Parathyroid adenoma (tissue), 2 donors: ENCODE measurements at regions not wholly inside any gene's neighbourhood (a gene's known extent, or its start where the extent isn't known, plus 50 kb on each side); places are given as distances from the start of the nearest gene placed in this dataset.

ENCODE experiments used
- H2AFZ ChIP-seq: fragments of 300-600 bp; sonication (generic); one replicate; pipeline ENCODE4 v1.7.0; 2017; ENCODE audit warnings: antibody characterized with exemption, mild to moderate bottlenecking
- H3K27ac ChIP-seq: fragments of 300-600 bp; sonication (generic); one replicate; pipeline ENCODE4 v1.7.0; 2017
- H3K27me3 ChIP-seq: fragments of 300-600 bp; sonication (generic); one replicate; pipeline ENCODE4 v1.7.0; 2017; ENCODE audit warnings: low read length; ENCODE audit not compliant: control insufficient read depth, insufficient read depth
- H3K36me3 ChIP-seq: fragments of 300-600 bp; sonication (generic); one replicate; pipeline ENCODE4 v1.7.0; 2017; ENCODE audit warnings: low read length; ENCODE audit not compliant: control insufficient read depth, insufficient read depth
- H3K4me1 ChIP-seq: fragments of 300-600 bp; sonication (generic); one replicate; pipeline ENCODE4 v1.7.0; 2017; ENCODE audit warnings: control low read depth
- H3K4me2 ChIP-seq: fragments of 300-600 bp; sonication (generic); one replicate; pipeline ENCODE4 v1.7.0; 2017; ENCODE audit warnings: low read length
- H3K4me3 ChIP-seq: fragments of 300-600 bp; sonication (generic); one replicate; pipeline ENCODE4 v1.7.0; 2017; ENCODE audit warnings: low read depth, low read length
- H3K79me2 ChIP-seq: fragments of 300-600 bp; sonication (generic); one replicate; pipeline ENCODE4 v1.7.0; 2017; ENCODE audit warnings: control low read depth
- H3K9ac ChIP-seq: fragments of 300-600 bp; sonication (generic); one replicate; pipeline ENCODE4 v1.7.0; 2017; ENCODE audit warnings: mild to moderate bottlenecking
- H3K9me3 ChIP-seq: fragments of 300-600 bp; sonication (generic); one replicate; pipeline ENCODE4 v1.7.0; 2017; ENCODE audit warnings: low read length; ENCODE audit not compliant: control insufficient read depth
- CTCF ChIP-seq: fragments of 300-600 bp; sonication (generic); IDR thresholded peaks from one replicate; pipeline ENCODE4 v1.7.0; 2017; ENCODE audit warnings: antibody characterized with exemption, mild to moderate bottlenecking
- donor health status: primary hyperparathyroidism.

DNA sequence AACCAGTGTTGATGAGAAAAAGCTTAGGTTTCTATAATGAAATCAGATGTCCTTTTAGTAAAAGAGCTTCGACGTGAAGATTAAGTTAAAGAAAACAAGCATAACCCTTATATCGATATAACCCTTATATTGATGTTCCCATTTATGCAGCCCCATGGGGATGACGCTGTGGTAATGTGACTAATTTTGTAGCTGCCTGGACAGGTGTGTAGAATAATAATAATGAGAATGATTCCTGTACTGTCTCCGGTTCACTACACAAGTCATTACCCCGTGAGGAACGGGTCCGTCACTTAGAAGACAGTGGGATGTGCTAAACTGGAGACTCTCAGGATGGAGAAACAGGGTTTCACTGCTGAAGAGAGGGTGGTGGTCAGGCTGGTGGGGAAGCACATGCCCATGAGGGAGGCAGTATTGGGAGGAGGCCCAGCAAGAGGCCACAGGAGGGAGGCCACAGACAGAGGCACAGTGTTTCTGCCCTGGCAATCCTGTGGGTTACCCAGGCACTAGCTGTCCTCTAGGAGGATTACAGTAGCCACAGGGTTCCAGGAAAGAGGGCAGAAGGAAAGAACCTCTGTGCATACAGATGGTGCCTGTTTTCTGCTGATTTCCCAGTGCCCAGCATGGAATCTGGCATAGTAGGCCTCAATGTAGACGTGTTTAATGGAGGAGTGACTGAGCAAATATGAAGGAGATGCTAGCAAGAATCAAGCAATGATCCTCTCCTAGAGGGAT lies 191.1 kb upstream of the TSC22D2 start:
- TF ChIP-seq CTCF, result no peak
- Histone ChIP-seq H3K4me1 (no peaks in the 10 kb centered on the region), H3K27me3 (no peaks in the 10 kb centered on the region), H3K36me3 (no peaks in the 10 kb centered on the region), H3K79me2 (no peaks in the 10 kb centered on the region), H3K4me3 (no peak overlapping the region), H3K4me2 (no peak overlapping the region), H3K9me3 (no peaks in the 10 kb centered on the region), H2AFZ (no peak overlapping the region), H3K27ac (no peak overlapping the region), H3K9ac (no peak overlapping the region)

DNA sequence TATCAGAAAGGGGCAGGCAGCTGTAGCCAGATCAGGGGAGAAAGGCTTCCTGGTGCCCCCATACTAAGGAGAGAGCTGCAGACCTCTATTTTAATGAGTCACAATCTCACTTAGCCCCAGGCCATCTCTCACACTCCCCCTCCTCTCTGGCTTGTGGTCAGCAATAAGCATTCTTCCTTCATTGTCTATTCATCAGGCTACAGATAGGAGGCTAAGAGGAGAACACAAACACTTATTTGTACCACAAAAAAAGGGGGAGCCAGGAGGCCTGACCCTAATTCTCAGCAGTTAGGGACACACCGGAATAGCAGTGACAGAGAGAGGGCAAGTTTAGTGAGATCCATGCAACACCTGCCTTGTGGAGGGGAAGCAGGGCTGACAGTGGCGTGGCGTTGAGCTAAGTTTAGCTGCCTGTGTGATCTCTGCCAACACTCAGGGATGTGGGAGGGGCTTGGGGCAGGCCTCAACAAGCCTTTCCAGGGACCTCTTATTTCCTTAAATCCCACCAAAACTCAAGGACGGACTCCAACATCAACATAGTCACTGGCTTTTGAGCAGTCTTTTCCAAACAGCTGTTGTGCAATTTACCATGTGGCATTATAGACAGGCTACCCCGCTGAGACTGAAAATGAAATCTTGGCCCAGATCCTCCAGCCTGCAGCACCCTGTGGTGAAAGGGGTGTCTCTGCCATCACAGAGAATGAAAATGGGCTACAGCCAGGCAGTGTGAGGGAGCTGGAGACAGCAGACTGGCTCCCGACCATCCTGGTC lies 191.9 kb upstream of the TSC22D2 start:
- no peak overlapping the region for H3K9ac ChIP-seq
- no peaks in the 10 kb centered on the region for H3K9me3 ChIP-seq
- H3K27me3 ChIP-seq, result no peaks in the 10 kb centered on the region
- TF ChIP-seq CTCF, result no peak
- no peaks in the 10 kb centered on the region for H3K79me2 ChIP-seq
- H3K36me3 ChIP-seq, result no peaks in the 10 kb centered on the region
- H3K27ac ChIP-seq, result no peak overlapping the region
- H3K4me2 ChIP-seq, result no peak overlapping the region
- no peak overlapping the region for H2AFZ ChIP-seq
- H3K4me3 ChIP-seq, result no peak overlapping the region
- no peaks in the 10 kb centered on the region for H3K4me1 ChIP-seq

DNA sequence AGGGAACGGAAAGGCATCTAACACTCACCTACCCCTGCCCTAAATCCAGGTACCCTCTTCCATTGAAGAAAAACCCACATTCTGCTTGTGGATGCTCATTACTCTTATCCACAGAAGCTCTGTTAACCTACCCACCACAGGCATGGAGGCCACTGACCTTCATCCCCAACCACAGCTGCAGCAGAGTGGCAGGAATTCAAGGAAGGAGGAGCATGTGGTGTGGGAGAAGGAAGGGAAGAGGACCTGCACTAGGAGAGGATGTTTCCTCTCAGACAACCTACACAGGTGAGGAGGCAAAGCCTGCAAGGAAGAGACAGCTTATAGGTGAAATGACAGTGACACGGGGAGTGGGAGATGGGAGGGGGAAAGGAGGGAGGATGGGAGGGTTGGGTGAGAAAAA lies 192.5 kb upstream of the TSC22D2 start:
- no peaks in the 10 kb centered on the region for H3K4me1 ChIP-seq
- H2AFZ ChIP-seq, result no peak overlapping the region
- no peak for TF ChIP-seq CTCF
- H3K9ac ChIP-seq, result no peak overlapping the region
- H3K79me2 ChIP-seq, result no peaks in the 10 kb centered on the region
- no peak overlapping the region for H3K4me2 ChIP-seq
- H3K27ac ChIP-seq, result no peak overlapping the region
- H3K36me3 ChIP-seq, result no peaks in the 10 kb centered on the region
- no peaks in the 10 kb centered on the region for H3K9me3 ChIP-seq
- no peak overlapping the region for H3K4me3 ChIP-seq
- no peaks in the 10 kb centered on the region for H3K27me3 ChIP-seq

DNA sequence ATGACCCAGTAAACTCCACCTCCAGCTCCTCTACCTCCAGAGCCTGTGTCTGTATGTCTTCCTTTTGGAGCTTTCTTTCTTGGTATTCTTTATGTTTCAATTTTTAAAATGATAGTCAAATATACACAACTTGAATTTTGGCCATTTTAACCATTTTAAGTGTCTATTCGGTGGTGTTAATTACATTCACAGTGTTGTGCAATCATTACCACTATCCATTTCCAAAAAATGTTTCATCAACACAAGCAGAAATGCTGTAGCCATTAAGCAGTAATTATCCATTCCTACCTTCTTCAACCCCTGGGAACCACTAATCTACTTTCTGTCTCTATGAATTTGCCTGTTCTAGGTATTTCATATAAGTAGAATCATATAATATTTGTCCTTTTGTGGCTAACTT lies 194.5 kb upstream of the TSC22D2 start:
- no peak overlapping the region for H3K27ac ChIP-seq
- H3K27me3 ChIP-seq, result no peaks in the 10 kb centered on the region
- H3K4me3 ChIP-seq, result no peak overlapping the region
- no peak for TF ChIP-seq CTCF
- no peaks in the 10 kb centered on the region for H3K9me3 ChIP-seq
- H3K79me2 ChIP-seq, result no peaks in the 10 kb centered on the region
- H3K36me3 ChIP-seq, result no peaks in the 10 kb centered on the region
- no peak overlapping the region for H3K9ac ChIP-seq
- no peaks in the 10 kb centered on the region for H3K4me1 ChIP-seq
- H3K4me2 ChIP-seq, result no peak overlapping the region
- no peak overlapping the region for H2AFZ ChIP-seq
